HEK293T (cell line): ENCODE measurements at regions not wholly inside any gene's neighbourhood (a gene's known extent, or its start where the extent isn't known, plus 50 kb on each side); places are given as distances from the start of the nearest gene placed in this dataset.

Experiments
- CTCF ChIA-PET: fragments of 350-600 bp; formaldehyde crosslinking; extraction: SDS; loops from one replicate; lab custom pipeline; 2021; ENCODE audit warnings: antibody characterized with exemption, inconsistent platforms; lab: Yijun Ruan, JAX
- POLR2A ChIA-PET: fragments of 350-600 bp; formaldehyde crosslinking; extraction: SDS; loops from one replicate; lab custom pipeline; 2020; ENCODE audit warnings: antibody characterized with exemption, inconsistent platforms; lab: Yijun Ruan, JAX
- DNase-seq: peaks from one replicate; pipeline ENCODE4 v3.0.0; 2012; ENCODE audit warnings: mixed read lengths; ENCODE audit errors: extremely low spot score
- ARNT ChIP-seq: fragments of 450-650 bp; IDR thresholded peaks from 2 replicates; pipeline ENCODE4 v1.6.1; 2017; ENCODE audit warnings: mild to moderate bottlenecking
- BHLHE40 ChIP-seq: fragments of 450-650 bp; IDR thresholded peaks from 2 replicates; pipeline ENCODE4 v1.6.1; 2016; ENCODE audit warnings: mild to moderate bottlenecking, moderate library complexity, borderline replicate concordance
- CTBP1 ChIP-seq: fragments of 450-650 bp; IDR thresholded peaks from 2 replicates; pipeline ENCODE4 v1.6.1; 2016; ENCODE audit warnings: borderline replicate concordance
- ELF4 ChIP-seq: fragments of 450-650 bp; IDR thresholded peaks from 2 replicates; pipeline ENCODE4 v1.6.1; 2017; ENCODE audit warnings: antibody characterized with exemption
- FOXA1 ChIP-seq: fragments of 450-650 bp; IDR thresholded peaks from 2 replicates; pipeline ENCODE4 v1.6.1; 2016; ENCODE audit warnings: mild to moderate bottlenecking
- FOXK2 ChIP-seq: fragments of 450-650 bp; IDR thresholded peaks from 2 replicates; pipeline ENCODE4 v1.6.1; 2016; ENCODE audit warnings: mild to moderate bottlenecking
- FOXM1 ChIP-seq: fragments of 450-650 bp; IDR thresholded peaks from 2 replicates; pipeline ENCODE4 v1.6.1; 2017; ENCODE audit warnings: mild to moderate bottlenecking, borderline replicate concordance
- HDGF ChIP-seq: fragments of 450-650 bp; IDR thresholded peaks from 2 replicates; pipeline ENCODE4 v1.6.1; 2017; ENCODE audit warnings: antibody characterized with exemption, borderline replicate concordance
- L3MBTL2 ChIP-seq: fragments of 450-650 bp; conservative IDR thresholded peaks from 2 replicates; pipeline ENCODE4 v1.6.1; 2016; ENCODE audit warnings: mild to moderate bottlenecking
- LEF1 ChIP-seq: fragments of 450-650 bp; IDR thresholded peaks from 2 replicates; pipeline ENCODE4 v1.6.1; 2017; ENCODE audit warnings: mild to moderate bottlenecking, borderline replicate concordance
- NFRKB ChIP-seq: fragments of 450-650 bp; IDR thresholded peaks from 2 replicates; pipeline ENCODE4 v1.6.1; 2016; ENCODE audit warnings: mild to moderate bottlenecking, moderate library complexity
- SP1 ChIP-seq: fragments of 450-650 bp; IDR thresholded peaks from 2 replicates; pipeline ENCODE4 v1.6.1; 2017
- SUZ12 ChIP-seq: fragments of 450-650 bp; IDR thresholded peaks from 2 replicates; pipeline ENCODE4 v1.6.1; 2016; ENCODE audit warnings: mild to moderate bottlenecking
- TARDBP ChIP-seq: fragments of 450-650 bp; IDR thresholded peaks from 2 replicates; pipeline ENCODE4 v1.6.1; 2016
- ZNF384 ChIP-seq: fragments of 450-650 bp; IDR thresholded peaks from 2 replicates; pipeline ENCODE4 v1.6.1; 2016
- TF ChIP-seq, protein P1 (sequence below): fragments of 450-650 bp; IDR thresholded peaks from 2 replicates; pipeline ENCODE4 v1.6.1; 2016

DNA sequence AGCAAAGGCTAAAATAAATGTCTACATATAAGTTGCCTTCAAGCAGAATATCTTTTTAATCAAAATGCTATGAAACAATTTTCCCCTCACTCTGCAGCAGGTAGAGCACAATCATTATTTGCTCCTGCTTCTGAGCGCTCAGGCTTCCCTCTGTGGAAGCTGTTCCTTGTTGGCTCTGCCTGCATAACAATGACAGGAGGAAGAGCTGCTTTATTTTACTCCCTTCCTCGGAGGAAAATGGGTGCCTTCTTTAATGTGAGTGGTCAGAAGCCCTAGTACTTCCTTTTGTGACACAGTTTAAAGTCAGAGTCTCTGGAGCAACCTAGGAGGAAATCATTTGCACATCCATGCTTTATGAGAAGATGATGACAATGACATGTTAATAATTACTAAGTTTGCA, 492.1 kb downstream of the CDH8 start:
- no peak for TF ChIP-seq CTBP1
- no peak for TF ChIP-seq FOXM1
- TF ChIP-seq TARDBP = no peak
- TF ChIP-seq FOXA1 = no peak
- no peak for TF ChIP-seq SP1
- TF ChIP-seq ZNF384 = no peak
- TF ChIP-seq BHLHE40 = no peak
- TF ChIP-seq HDGF = no peak
- TF ChIP-seq FOXK2 = no peak
- no peak for TF ChIP-seq ARNT
- no peak for TF ChIP-seq L3MBTL2
- no peak for TF ChIP-seq NFRKB
- no peak for TF ChIP-seq SUZ12
- TF ChIP-seq LEF1 = no peak
- TF ChIP-seq, protein P1, sequence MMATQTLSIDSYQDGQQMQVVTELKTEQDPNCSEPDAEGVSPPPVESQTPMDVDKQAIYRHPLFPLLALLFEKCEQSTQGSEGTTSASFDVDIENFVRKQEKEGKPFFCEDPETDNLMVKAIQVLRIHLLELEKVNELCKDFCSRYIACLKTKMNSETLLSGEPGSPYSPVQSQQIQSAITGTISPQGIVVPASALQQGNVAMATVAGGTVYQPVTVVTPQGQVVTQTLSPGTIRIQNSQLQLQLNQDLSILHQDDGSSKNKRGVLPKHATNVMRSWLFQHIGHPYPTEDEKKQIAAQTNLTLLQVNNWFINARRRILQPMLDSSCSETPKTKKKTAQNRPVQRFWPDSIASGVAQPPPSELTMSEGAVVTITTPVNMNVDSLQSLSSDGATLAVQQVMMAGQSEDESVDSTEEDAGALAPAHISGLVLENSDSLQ = no peak
- no peak for DNase-seq
- ChIA-PET CTCF (no interaction called here), POLR2A (no interaction called here)

DNA sequence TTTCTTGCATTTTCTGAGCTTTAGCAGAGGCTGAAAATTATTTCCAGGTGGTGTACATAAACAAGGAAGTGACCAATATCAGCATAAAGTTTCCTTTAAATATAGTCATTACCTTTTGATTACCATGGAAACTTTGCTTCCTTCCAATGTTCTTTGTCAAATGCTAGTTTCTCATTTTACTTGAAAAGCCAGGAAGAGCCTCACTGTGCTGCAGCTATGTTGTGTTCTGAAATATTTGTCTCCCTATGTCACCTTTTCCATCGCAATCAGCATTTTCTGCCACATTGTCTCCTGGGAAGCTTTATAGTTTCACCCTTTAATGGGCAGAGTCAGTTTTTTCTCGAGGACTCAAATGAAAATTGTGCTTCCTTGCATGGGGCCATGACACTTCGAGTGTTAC, 496.0 kb downstream of the CDH8 start:
- no peak for DNase-seq
- ChIA-PET POLR2A (no interaction called here), CTCF (no interaction called here)
- TF ChIP-seq CTBP1 = no peak
- TF ChIP-seq FOXM1 = no peak
- TF ChIP-seq FOXK2 = no peak
- no peak for TF ChIP-seq ZNF384
- TF ChIP-seq ELF4 = no peak
- no peak for TF ChIP-seq BHLHE40
- TF ChIP-seq, protein P1 = no peak
- TF ChIP-seq SUZ12 = no peak
- no peak for TF ChIP-seq NFRKB
- TF ChIP-seq LEF1 = no peak

DNA sequence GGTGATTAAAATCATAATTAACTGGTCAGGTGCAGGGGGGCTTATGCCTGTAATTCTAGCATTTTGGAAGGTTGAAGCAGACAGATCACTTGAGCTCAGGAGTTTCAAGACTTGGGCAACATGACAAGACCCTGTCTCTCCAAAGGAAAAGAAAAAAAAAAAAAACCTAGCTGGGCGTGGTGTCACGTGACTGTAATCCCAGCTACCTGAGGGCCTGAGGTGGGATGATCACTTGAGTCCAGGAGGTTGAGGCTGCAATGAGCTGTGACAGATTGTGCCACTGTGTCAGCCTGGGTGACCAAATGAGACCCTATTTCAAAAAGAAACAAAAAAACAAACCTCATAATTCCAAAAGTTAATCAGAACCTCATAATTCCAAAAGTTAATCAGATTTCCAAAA, 505.5 kb downstream of the CDH8 start:
- POLR2A ChIA-PET = no interaction called here
- CTCF ChIA-PET = no interaction called here
- no peak for DNase-seq
- TF ChIP-seq TARDBP (no peak), ARNT (no peak), L3MBTL2 (no peak), SP1 (no peak), LEF1 (no peak), BHLHE40 (no peak), FOXM1 (no peak), FOXA1 (no peak), ELF4 (no peak)

DNA sequence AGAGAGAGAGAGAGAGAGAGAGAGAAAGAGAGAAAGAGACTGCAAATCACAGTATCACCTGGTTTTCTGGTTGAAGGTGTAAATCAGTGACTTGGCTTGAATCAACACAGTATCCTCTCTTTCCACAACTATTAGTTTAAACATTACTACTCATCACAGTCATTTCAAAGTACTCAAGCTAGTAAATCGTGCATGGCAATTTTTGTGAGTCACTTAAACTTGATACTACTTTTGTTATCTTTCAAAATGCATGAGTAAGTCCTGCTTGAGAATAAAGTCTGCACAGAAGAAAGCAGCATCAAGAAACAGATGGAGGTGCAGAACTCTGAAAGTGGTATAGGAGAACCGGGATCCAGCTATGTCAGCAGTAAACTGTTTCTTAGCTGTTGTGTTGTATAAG, 535.4 kb downstream of the CDH8 start:
- no peak for TF ChIP-seq CTBP1
- ChIA-PET CTCF (no interaction called here), POLR2A (no interaction called here)
- DNase-seq = no peak

DNA sequence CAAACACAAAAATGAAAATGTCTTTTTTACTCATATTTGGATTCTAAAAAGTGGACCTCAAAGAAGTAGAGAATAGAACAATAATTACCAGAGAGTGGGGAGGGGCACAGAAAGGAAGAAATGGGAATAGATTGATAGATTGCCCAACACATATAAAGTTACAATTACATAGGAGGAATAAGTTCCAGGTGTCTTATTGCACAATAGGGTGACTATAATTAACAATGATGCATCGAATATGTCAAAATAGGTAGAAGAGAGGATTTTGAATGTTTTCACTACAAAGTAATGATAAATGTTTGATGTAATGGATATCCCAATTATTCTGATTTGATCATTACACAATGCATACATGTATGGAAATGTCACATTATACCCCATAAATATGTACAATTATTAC, 556.0 kb downstream of the CDH8 start:
- TF ChIP-seq NFRKB (no peak), CTBP1 (no peak), L3MBTL2 (no peak), FOXM1 (no peak), BHLHE40 (no peak), ZNF384 (no peak), FOXA1 (no peak), LEF1 (no peak), FOXK2 (no peak)
- POLR2A ChIA-PET = no interaction called here
- no peak for DNase-seq
- CTCF ChIA-PET = no interaction called here

DNA sequence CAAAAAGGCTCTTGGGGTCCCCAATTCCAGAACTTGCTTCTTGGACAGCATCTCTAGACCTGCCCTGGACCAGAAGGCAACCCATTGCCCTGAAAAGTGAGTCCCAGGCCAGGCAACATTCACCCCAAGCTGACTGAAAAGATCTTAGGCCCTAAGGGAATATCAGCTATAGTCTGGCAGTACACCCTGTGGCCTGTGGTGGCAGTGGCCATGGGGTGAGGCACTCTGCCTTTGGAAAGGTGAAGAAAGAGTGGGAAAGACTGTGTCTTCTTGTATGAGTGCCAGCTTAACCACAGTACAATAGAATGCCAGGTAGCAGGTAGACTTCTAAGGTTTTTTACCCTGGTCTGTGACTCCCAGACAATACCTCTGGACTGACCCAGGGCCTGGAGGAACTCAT, 564.5 kb downstream of the CDH8 start:
- DNase-seq = no peak
- POLR2A ChIA-PET = no interaction called here
- TF ChIP-seq, protein P1 = no peak
- TF ChIP-seq NFRKB = no peak
- TF ChIP-seq ZNF384 = no peak
- no peak for TF ChIP-seq BHLHE40
- no peak for TF ChIP-seq LEF1
- TF ChIP-seq FOXM1 = no peak
- no peak for TF ChIP-seq FOXK2
- TF ChIP-seq HDGF = no peak
- TF ChIP-seq L3MBTL2 = no peak
- no peak for TF ChIP-seq ELF4
- no peak for TF ChIP-seq TARDBP
- TF ChIP-seq FOXA1 = no peak
- TF ChIP-seq SP1 = no peak
- TF ChIP-seq CTBP1 = no peak
- no peak for TF ChIP-seq SUZ12
- no peak for TF ChIP-seq ARNT
- CTCF ChIA-PET = no interaction called here
